GM23338 (cell line): ENCODE measurements at regions not wholly inside any gene's neighbourhood (a gene's known extent, or its start where the extent isn't known, plus 50 kb on each side); places are given as distances from the start of the nearest gene placed in this dataset.

ENCODE experiments used
- CREB1 ChIP-seq: fragments of 250-450 bp; sonication (Bioruptor Pico); IDR thresholded peaks from 2 replicates; pipeline ENCODE4 v1.5.0; 2020; ENCODE audit warnings: low read depth, mild to moderate bottlenecking, moderate library complexity
- CTCF ChIP-seq, 2 experiments: fragments of 200-600 bp in 1 of 2; sonication (generic) in 1 of 2; conservative IDR thresholded peaks; 2 replicates each; pipeline versions ENCODE4 v1.5.1 to v1.6.1; 2016 to 2017; ENCODE audit warnings: antibody characterized with exemption in 2 of 2, low read depth in 2 of 2, mild to moderate bottlenecking in 2 of 2, moderate library complexity in 1 of 2

- TF ChIP-seq CTCF (conservative IDR thresholded peaks at IDR 0.05; ENCODE audit: low read depth in 2 of 2) (no peak), CREB1 (CRISPR knock-in tag) (no peak)
Observed at GRCh38 chr3:74883222-74883621, 268.8 kb upstream of the CNTN3 start.
